ENCODE measurements at regions not wholly inside any gene's neighbourhood (a gene's known extent, or its start where the extent isn't known, plus 50 kb on each side); places are given as distances from the start of the nearest gene placed in this dataset.

- no peak for DNase-seq (ENCODE audit: low spot score)
Measured at GRCh38 chr4:26139310-26139924, 181.4 kb upstream of the RBPJ start.

- DNase-seq (ENCODE audit: low spot score), result peak; percentile 27
Measured at GRCh38 chr4:26140150-26140898, 180.5 kb upstream of the RBPJ start.

- DNase-seq (ENCODE audit: low spot score), result peak; percentile 34
Measured at GRCh38 chr4:26141051-26141721, 179.6 kb upstream of the RBPJ start.

- DNase-seq (ENCODE audit: low spot score), result peak; percentile 38
Measured at GRCh38 chr4:26141911-26142638, 178.7 kb upstream of the RBPJ start.

GRCh38 chr4:26144526-26145155, 176.2 kb upstream of the RBPJ start:
- DNase-seq (ENCODE audit: low spot score), result peak; percentile 32

- DNase-seq (ENCODE audit: low spot score), result peak; percentile 16
Measured at GRCh38 chr4:26145212-26145611, 175.6 kb upstream of the RBPJ start.

- no peak for DNase-seq (ENCODE audit: low spot score)
Measured at GRCh38 chr4:26148927-26149326, 171.9 kb upstream of the RBPJ start.

GRCh38 chr4:26150948-26151347, 169.9 kb upstream of the RBPJ start:
- no peak for DNase-seq (ENCODE audit: low spot score)

- DNase-seq (ENCODE audit: low spot score), result no peak
Measured at GRCh38 chr4:26151615-26152014, 169.2 kb upstream of the RBPJ start.

- no peak for DNase-seq (ENCODE audit: low spot score)
Measured at GRCh38 chr4:26152056-26152455, 168.8 kb upstream of the RBPJ start.

- no peak for DNase-seq (ENCODE audit: low spot score)
Measured at GRCh38 chr4:26157541-26157940, 163.3 kb upstream of the RBPJ start.

- no peak for DNase-seq (ENCODE audit: low spot score)
Measured at GRCh38 chr4:26160591-26160990, 160.2 kb upstream of the RBPJ start.

GRCh38 chr4:26161030-26161824, 159.6 kb upstream of the RBPJ start:
- peak; percentile 66 for DNase-seq (ENCODE audit: low spot score)

GRCh38 chr4:26162101-26162500, 158.7 kb upstream of the RBPJ start:
- DNase-seq (ENCODE audit: low spot score), result peak; percentile 33

GRCh38 chr4:26163425-26164362, 157.1 kb upstream of the RBPJ start:
- peak; percentile 83 for DNase-seq (ENCODE audit: low spot score)

GRCh38 chr4:26171501-26171900, 149.3 kb upstream of the RBPJ start:
- no peak for DNase-seq (ENCODE audit: low spot score)

GRCh38 chr4:26171941-26172340, 148.9 kb upstream of the RBPJ start:
- DNase-seq (ENCODE audit: low spot score), result peak; percentile 72

- DNase-seq (ENCODE audit: low spot score), result no peak
Measured at GRCh38 chr4:26173619-26174018, 147.2 kb upstream of the RBPJ start.

- DNase-seq (ENCODE audit: low spot score), result peak; percentile 35
Measured at GRCh38 chr4:26174027-26174426, 146.8 kb upstream of the RBPJ start.
